ENCODE measurements at regions not wholly inside any gene's neighbourhood (a gene's known extent, or its start where the extent isn't known, plus 50 kb on each side); places are given as distances from the start of the nearest gene placed in this dataset.

- no peak overlapping the region for H3K4me3 ChIP-seq (ENCODE audit: low read length)
- no peaks in the 10 kb centered on the region for H3K27me3 ChIP-seq (replicated peaks; ENCODE audit: insufficient read depth, low read length)
- H3K4me2 ChIP-seq (ENCODE audit: low read depth, low read length): no peak overlapping the region
- H3K9ac ChIP-seq (ENCODE audit: low read length): no peak overlapping the region
- no peaks in the 10 kb centered on the region for H3F3A ChIP-seq (ENCODE audit: insufficient read depth, low read length)
- no peaks in the 10 kb centered on the region for H4K20me1 ChIP-seq (ENCODE audit: insufficient read depth, low read length)
- H3K79me2 ChIP-seq (ENCODE audit: low read length): no peaks in the 10 kb centered on the region
- no peak overlapping the region for H3K27ac ChIP-seq (ENCODE audit: low read length)
- no peaks in the 10 kb centered on the region for H3K4me1 ChIP-seq (ENCODE audit: low read length)
- no peak for DNase-seq
- no peak for TF ChIP-seq EZH2 (optimal IDR thresholded peaks at IDR 0.05; ENCODE audit: low read depth, low read length)
- no peak for TF ChIP-seq CTCF (IDR thresholded peaks at IDR 0.05; ENCODE audit: low read length)
- no peak for TF ChIP-seq EZH2phosphoT487 (IDR thresholded peaks at IDR 0.05; ENCODE audit: low read length)
- no peaks in the 10 kb centered on the region for H3K36me3 ChIP-seq (replicated peaks; ENCODE audit: insufficient read depth, low read length)
- no peaks in the 10 kb centered on the region for H3K9me2 ChIP-seq (replicated peaks; ENCODE audit: insufficient read depth, low read length)
- no peak overlapping the region for H2AFZ ChIP-seq (ENCODE audit: low read length)
- H3K9me3 ChIP-seq (replicated peaks; ENCODE audit: insufficient read depth, low read length): 0 out of 2 replicates have a peak, but pooled peaks cover 4% of the 10 kb centered on the region
These were observed 472.4 kb upstream of the ID2 start for GRCh38 chr2:8209494-8209893.

GRCh38 chr2:8211384-8211783 lies 470.5 kb upstream of the ID2 start:
- TF ChIP-seq EZH2phosphoT487 (IDR thresholded peaks at IDR 0.05; ENCODE audit: low read length) (no peak), EZH2 (optimal IDR thresholded peaks at IDR 0.05; ENCODE audit: low read depth, low read length) (no peak), CTCF (IDR thresholded peaks at IDR 0.05; ENCODE audit: low read length) (no peak)
- Histone ChIP-seq H3K27ac (ENCODE audit: low read length) (no peak overlapping the region), H4K20me1 (ENCODE audit: insufficient read depth, low read length) (no peaks in the 10 kb centered on the region), H3F3A (ENCODE audit: insufficient read depth, low read length) (no peaks in the 10 kb centered on the region), H3K4me2 (ENCODE audit: low read depth, low read length) (no peak overlapping the region), H3K36me3 (replicated peaks; ENCODE audit: insufficient read depth, low read length) (no peaks in the 10 kb centered on the region), H2AFZ (ENCODE audit: low read length) (no peak overlapping the region), H3K79me2 (ENCODE audit: low read length) (no peaks in the 10 kb centered on the region), H3K4me3 (ENCODE audit: low read length) (no peak overlapping the region), H3K27me3 (replicated peaks; ENCODE audit: insufficient read depth, low read length) (no peaks in the 10 kb centered on the region), H3K9me2 (replicated peaks; ENCODE audit: insufficient read depth, low read length) (no peaks in the 10 kb centered on the region), H3K9ac (ENCODE audit: low read length) (no peak overlapping the region), H3K9me3 (replicated peaks; ENCODE audit: insufficient read depth, low read length) (0 out of 2 replicates have a peak, but pooled peaks cover 4% of the 10 kb centered on the region), H3K4me1 (ENCODE audit: low read length) (no peaks in the 10 kb centered on the region)
- DNase-seq: no peak

GRCh38 chr2:8212239-8212638 lies 469.6 kb upstream of the ID2 start:
- Histone ChIP-seq H3K9ac (ENCODE audit: low read length) (no peak overlapping the region), H3K27me3 (replicated peaks; ENCODE audit: insufficient read depth, low read length) (no peaks in the 10 kb centered on the region), H3K9me3 (replicated peaks; ENCODE audit: insufficient read depth, low read length) (0 out of 2 replicates have a peak, but pooled peaks cover 4% of the 10 kb centered on the region), H3K4me1 (ENCODE audit: low read length) (no peaks in the 10 kb centered on the region), H3K4me3 (ENCODE audit: low read length) (no peak overlapping the region), H3K27ac (ENCODE audit: low read length) (no peak overlapping the region), H3K4me2 (ENCODE audit: low read depth, low read length) (no peak overlapping the region), H4K20me1 (ENCODE audit: insufficient read depth, low read length) (no peaks in the 10 kb centered on the region), H2AFZ (ENCODE audit: low read length) (no peak overlapping the region), H3K36me3 (replicated peaks; ENCODE audit: insufficient read depth, low read length) (no peaks in the 10 kb centered on the region), H3K9me2 (replicated peaks; ENCODE audit: insufficient read depth, low read length) (no peaks in the 10 kb centered on the region), H3F3A (ENCODE audit: insufficient read depth, low read length) (no peaks in the 10 kb centered on the region), H3K79me2 (ENCODE audit: low read length) (no peaks in the 10 kb centered on the region)
- TF ChIP-seq CTCF (IDR thresholded peaks at IDR 0.05; ENCODE audit: low read length): no peak
- TF ChIP-seq EZH2phosphoT487 (IDR thresholded peaks at IDR 0.05; ENCODE audit: low read length): no peak
- no peak for TF ChIP-seq EZH2 (optimal IDR thresholded peaks at IDR 0.05; ENCODE audit: low read depth, low read length)
- no peak for DNase-seq
